ENCODE measurements at regions not wholly inside any gene's neighbourhood (a gene's known extent, or its start where the extent isn't known, plus 50 kb on each side); places are given as distances from the start of the nearest gene placed in this dataset.

DNA sequence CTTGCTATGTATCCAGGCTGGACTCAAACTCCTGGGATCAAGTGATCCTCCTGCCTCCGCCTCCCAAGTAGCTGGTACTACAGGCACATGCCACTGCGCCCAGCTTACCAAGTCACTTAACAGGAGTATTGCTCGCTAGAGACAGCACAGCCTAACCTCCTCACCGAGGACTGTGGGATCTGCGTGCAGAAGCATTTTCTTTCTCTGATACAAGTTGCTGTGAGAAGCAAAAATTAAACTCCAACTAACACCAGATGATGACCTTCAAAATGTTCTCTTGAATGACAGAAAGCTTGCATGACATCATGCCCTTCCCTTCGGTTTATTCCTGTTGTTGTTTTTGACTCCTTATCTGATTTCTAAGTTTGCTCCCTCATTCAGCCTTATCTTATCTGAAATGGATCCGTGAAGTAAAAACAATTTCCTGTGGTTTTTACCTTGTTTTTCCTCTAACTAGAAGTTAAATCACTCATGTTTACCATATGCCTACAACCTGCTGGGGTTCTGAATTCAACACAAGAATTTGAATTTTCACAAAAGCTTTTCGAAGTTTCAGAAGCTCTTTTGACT is 94.4 kb upstream of the KIF5B start:
- TF ChIP-seq, protein P1, sequence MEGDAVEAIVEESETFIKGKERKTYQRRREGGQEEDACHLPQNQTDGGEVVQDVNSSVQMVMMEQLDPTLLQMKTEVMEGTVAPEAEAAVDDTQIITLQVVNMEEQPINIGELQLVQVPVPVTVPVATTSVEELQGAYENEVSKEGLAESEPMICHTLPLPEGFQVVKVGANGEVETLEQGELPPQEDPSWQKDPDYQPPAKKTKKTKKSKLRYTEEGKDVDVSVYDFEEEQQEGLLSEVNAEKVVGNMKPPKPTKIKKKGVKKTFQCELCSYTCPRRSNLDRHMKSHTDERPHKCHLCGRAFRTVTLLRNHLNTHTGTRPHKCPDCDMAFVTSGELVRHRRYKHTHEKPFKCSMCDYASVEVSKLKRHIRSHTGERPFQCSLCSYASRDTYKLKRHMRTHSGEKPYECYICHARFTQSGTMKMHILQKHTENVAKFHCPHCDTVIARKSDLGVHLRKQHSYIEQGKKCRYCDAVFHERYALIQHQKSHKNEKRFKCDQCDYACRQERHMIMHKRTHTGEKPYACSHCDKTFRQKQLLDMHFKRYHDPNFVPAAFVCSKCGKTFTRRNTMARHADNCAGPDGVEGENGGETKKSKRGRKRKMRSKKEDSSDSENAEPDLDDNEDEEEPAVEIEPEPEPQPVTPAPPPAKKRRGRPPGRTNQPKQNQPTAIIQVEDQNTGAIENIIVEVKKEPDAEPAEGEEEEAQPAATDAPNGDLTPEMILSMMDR (IDR thresholded peaks at IDR 0.05; ENCODE audit: borderline replicate concordance, extremely low read depth, insufficient read depth) = no peak
- DNase-seq (no peak), FAIRE-seq (no peak)
- Histone ChIP-seq H3K9me3 (ENCODE audit: control insufficient read depth in 2 of 3, insufficient read depth in 1 of 3, low read length in 3 of 3) (peaks cover 0 to 14% (median 7%) of the 10 kb centered on the region in 3 donors), H3K9ac (ENCODE audit: low read length in 3 of 3) (no peak overlapping the region), H3K36me3 (ENCODE audit: control insufficient read depth in 2 of 3, insufficient read depth in 3 of 3, low read length in 3 of 3) (no peaks in the 10 kb centered on the region), H3K27ac (ENCODE audit: low read depth in 2 of 2, low read length in 2 of 2) (no peak overlapping the region), H3K27me3 (ENCODE audit: control insufficient read depth, insufficient read depth, low read length) (no peaks in the 10 kb centered on the region), H3K4me3 (ENCODE audit: low read length in 3 of 3) (no peak overlapping the region), H3K4me1 (ENCODE audit: control insufficient read depth in 2 of 3, insufficient read depth in 2 of 3, low read depth in 1 of 3, low read length in 3 of 3) (no peaks in the 10 kb centered on the region)
- intact Hi-C loops (cut with DNase I) = no loop called here

DNA sequence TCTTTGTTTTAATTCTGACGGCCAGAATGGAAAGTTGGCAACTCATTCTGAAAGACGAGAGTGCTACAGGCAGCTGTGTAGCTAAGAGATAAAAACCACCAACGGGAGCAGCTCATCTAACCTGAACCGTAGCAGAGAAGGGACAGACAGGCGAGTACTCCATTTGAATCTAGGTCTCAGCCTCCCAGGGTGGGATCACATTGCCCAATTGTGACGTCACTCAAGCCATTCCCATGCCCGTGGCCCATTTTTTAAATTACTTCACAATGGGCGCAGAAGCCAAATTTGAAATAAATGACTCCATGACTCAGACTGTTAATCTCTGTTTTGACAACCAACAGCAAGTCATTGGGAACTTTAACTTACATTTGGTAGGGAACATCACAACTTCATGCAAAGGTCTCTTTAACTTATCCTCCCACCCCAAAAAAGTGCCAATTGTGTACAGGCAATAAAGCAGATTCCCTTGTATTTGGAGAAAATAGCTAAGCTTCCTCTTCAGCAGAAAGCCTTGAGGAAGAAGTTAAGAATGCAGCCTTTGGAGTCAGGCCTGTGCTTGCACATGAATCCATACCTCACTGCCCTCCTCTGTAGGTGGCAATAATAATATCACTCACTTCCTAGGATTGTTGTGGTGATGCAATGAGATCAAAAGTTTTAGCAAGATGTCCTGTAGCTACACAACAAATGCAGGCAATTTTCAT is 93.2 kb upstream of the KIF5B start:
- FAIRE-seq = no peak

DNA sequence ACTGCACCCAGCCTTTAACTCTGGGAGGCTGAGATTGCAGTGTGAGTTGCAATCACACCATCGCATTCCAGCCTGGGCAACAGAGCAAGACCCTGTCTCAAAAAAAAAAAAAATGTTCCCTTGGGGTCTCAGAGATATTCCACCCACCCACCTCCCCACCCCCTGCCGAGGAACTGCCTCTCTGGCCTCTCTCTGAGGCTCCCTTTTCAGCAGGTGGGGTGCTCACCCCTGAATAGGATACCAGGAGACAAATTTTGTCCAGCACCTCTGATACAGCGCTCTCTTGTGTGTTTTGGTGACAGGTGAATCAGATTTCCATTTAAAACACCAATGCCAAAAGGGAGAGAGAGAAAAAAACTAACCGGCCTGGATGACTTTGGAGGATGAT is 92.6 kb upstream of the KIF5B start:
- H3K4me3 ChIP-seq (ENCODE audit: low read length in 3 of 3) = no peak overlapping the region
- intact Hi-C loops (cut with DNase I) = no loop called here
- no peak for DNase-seq
- no peak for FAIRE-seq
- H3K4me1 ChIP-seq (ENCODE audit: control insufficient read depth in 2 of 3, insufficient read depth in 2 of 3, low read depth in 1 of 3, low read length in 3 of 3) = no peaks in the 10 kb centered on the region
- H3K9ac ChIP-seq (ENCODE audit: low read length in 3 of 3) = no peak overlapping the region
- peaks cover 0 to 14% (median 6%) of the 10 kb centered on the region in 3 donors for H3K9me3 ChIP-seq (ENCODE audit: control insufficient read depth in 2 of 3, insufficient read depth in 1 of 3, low read length in 3 of 3)
- no peaks in the 10 kb centered on the region for H3K36me3 ChIP-seq (ENCODE audit: control insufficient read depth in 2 of 3, insufficient read depth in 3 of 3, low read length in 3 of 3)
- H3K27ac ChIP-seq (ENCODE audit: low read depth in 2 of 2, low read length in 2 of 2) = no peak overlapping the region
- TF ChIP-seq, protein P1 (IDR thresholded peaks at IDR 0.05; ENCODE audit: borderline replicate concordance, extremely low read depth, insufficient read depth) = no peak
- H3K27me3 ChIP-seq (ENCODE audit: control insufficient read depth, insufficient read depth, low read length) = no peaks in the 10 kb centered on the region

More for the DNA sequence above, 93.2 kb upstream of the KIF5B start:
- Histone ChIP-seq H3K9ac (ENCODE audit: low read length in 3 of 3) (no peak overlapping the region), H3K27me3 (ENCODE audit: control insufficient read depth, insufficient read depth, low read length) (no peaks in the 10 kb centered on the region), H3K36me3 (ENCODE audit: control insufficient read depth in 2 of 3, insufficient read depth in 3 of 3, low read length in 3 of 3) (no peaks in the 10 kb centered on the region), H3K27ac (ENCODE audit: low read depth in 2 of 2, low read length in 2 of 2) (no peak overlapping the region), H3K4me1 (ENCODE audit: control insufficient read depth in 2 of 3, insufficient read depth in 2 of 3, low read depth in 1 of 3, low read length in 3 of 3) (no peaks in the 10 kb centered on the region), H3K4me3 (ENCODE audit: low read length in 3 of 3) (no peak overlapping the region), H3K9me3 (ENCODE audit: control insufficient read depth in 2 of 3, insufficient read depth in 1 of 3, low read length in 3 of 3) (peaks cover 0 to 14% (median 6%) of the 10 kb centered on the region in 3 donors)
- intact Hi-C loops (cut with DNase I) = no loop called here
- DNase-seq = no peak
- TF ChIP-seq, protein P1 (IDR thresholded peaks at IDR 0.05; ENCODE audit: borderline replicate concordance, extremely low read depth, insufficient read depth) = no peak

Data from kidney (tissue), 13 donors.